Uterus (tissue), 3 donors: ENCODE measurements at regions not wholly inside any gene's neighbourhood (a gene's known extent, or its start where the extent isn't known, plus 50 kb on each side); places are given as distances from the start of the nearest gene placed in this dataset.
"Not testable (repeated sequence)": the region's sequence is repeated elsewhere in the genome, so short reads cannot be mapped to it uniquely, and the experiment has no call there.

ENCODE experiments used
- DNase-seq, 2 donors: peaks; one replicate each; pipeline ENCODE4 v3.0.0-alpha.2; 2019 to 2020
- H3K27ac ChIP-seq, 2 donors: fragments of 200-600 bp; sonication (generic); 1 replicate in 1 of 2; 2 replicates in 1 of 2; pipeline ENCODE4 v1.5.1; 2016 to 2018
- H3K27me3 ChIP-seq, 2 donors: fragments of 200-600 bp; sonication (generic); one replicate each; pipeline ENCODE4 v1.5.1; 2018 to 2019; ENCODE audit warnings: control low read depth in 1 of 2
- H3K36me3 ChIP-seq, 2 donors: fragments of 200-600 bp; sonication (generic); one replicate each; pipeline ENCODE4 v1.5.1; 2019; ENCODE audit warnings: control low read depth in 1 of 2
- H3K4me1 ChIP-seq, 2 donors: fragments of 200-600 bp; sonication (generic); one replicate each; pipeline ENCODE4 v1.5.1; 2018 to 2019; ENCODE audit warnings: control low read depth in 1 of 2
- H3K4me3 ChIP-seq, 2 donors: fragments of 200-600 bp; sonication (generic); 1 replicate in 1 of 2; 2 replicates in 1 of 2; pipeline ENCODE4 v1.5.1; 2018 to 2019; ENCODE audit warnings: mild to moderate bottlenecking in 1 of 2
- H3K9me3 ChIP-seq, 2 donors: fragments of 200-600 bp; sonication (generic); one replicate each; pipeline ENCODE4 v1.5.1; 2019; ENCODE audit warnings: control low read depth in 1 of 2
- POLR2A ChIP-seq, 2 donors: fragments of 450-650 bp; IDR thresholded peaks; one replicate each; pipeline ENCODE4 v1.6.1; 2016; ENCODE audit warnings: antibody characterized with exemption in 2 of 2, mild to moderate bottlenecking in 1 of 2, moderate library complexity in 1 of 2
- intact Hi-C: fragments of 100-400 bp; cut with DNase I; formaldehyde crosslinking; loops from one replicate; pipeline ENCODE4 v1.15.1; 2023; ENCODE audit warnings: low total_unique reads
- TF ChIP-seq, protein P1 (sequence below), 4 experiments: fragments of 200-600 bp in 2 of 4; fragments of 450-650 bp in 2 of 4; sonication (generic) in 2 of 4; IDR thresholded peaks; one replicate each; pipeline ENCODE4 v1.5.1; 2016 to 2019; ENCODE audit warnings: antibody characterized with exemption in 4 of 4, mild to moderate bottlenecking in 2 of 4, moderate library complexity in 1 of 4
- donor health status: DM: yes; HTN: yes; CAD: no.

DNA sequence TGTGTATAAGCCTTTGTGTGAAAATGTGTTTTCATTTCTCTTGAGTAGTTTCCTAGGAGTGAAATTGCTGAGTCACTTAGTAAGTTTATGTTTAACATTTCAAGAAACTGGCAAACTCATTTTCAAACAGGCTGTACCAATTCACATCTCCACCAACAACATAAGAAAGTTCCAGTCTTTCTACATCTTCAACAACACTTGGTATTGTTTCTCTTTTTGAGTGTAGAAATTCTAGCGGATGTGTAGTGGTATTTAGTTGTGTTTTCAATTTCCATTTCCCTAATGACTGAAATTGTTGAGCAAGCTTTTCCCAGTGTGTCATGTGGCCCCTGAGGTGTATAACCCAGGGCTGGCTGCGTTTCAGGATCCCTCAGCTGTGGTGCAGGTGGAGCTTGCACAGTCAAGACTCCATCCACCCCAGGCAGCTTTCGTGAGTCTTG lies 258.5 kb downstream of the PDCD6IP start:
- Histone ChIP-seq H3K36me3 (peaks cover 0 to 3% of the 10 kb centered on the region in 2 donors), H3K27me3 (no peaks in the 10 kb centered on the region), H3K9me3 (no peaks in the 10 kb centered on the region), H3K4me1 (no peaks in the 10 kb centered on the region), H3K4me3 (no peak overlapping the region), H3K27ac (no peak overlapping the region)
- no peak for TF ChIP-seq POLR2A (IDR thresholded peaks at IDR 0.05)
- TF ChIP-seq, protein P1, sequence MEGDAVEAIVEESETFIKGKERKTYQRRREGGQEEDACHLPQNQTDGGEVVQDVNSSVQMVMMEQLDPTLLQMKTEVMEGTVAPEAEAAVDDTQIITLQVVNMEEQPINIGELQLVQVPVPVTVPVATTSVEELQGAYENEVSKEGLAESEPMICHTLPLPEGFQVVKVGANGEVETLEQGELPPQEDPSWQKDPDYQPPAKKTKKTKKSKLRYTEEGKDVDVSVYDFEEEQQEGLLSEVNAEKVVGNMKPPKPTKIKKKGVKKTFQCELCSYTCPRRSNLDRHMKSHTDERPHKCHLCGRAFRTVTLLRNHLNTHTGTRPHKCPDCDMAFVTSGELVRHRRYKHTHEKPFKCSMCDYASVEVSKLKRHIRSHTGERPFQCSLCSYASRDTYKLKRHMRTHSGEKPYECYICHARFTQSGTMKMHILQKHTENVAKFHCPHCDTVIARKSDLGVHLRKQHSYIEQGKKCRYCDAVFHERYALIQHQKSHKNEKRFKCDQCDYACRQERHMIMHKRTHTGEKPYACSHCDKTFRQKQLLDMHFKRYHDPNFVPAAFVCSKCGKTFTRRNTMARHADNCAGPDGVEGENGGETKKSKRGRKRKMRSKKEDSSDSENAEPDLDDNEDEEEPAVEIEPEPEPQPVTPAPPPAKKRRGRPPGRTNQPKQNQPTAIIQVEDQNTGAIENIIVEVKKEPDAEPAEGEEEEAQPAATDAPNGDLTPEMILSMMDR (IDR thresholded peaks at IDR 0.05), result no peak
- no peak for DNase-seq
- intact Hi-C loops, result no loop called here

DNA sequence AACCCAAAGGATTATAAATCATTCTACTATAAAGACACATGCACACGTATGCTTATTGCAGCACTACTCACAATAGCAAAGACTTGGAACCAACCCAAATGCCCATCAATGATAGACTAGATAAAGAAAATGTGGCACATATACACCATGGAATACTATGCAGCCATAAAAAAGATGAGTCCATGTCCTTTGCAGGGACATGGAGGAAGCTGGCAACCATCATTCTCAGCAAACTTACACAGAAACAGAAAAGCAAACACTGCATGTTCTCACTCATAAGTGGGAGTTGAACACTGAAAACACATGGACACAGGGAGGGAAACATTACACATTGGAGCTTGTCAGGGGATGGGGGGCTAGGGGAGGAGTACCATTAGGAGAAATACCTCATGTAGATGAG lies 262.6 kb downstream of the PDCD6IP start:
- intact Hi-C loops, H3K9me3 ChIP-seq, DNase-seq, H3K27me3 ChIP-seq, H3K4me1 ChIP-seq, H3K4me3 ChIP-seq, H3K36me3 ChIP-seq, H3K27ac ChIP-seq: not testable (repeated sequence)

DNA sequence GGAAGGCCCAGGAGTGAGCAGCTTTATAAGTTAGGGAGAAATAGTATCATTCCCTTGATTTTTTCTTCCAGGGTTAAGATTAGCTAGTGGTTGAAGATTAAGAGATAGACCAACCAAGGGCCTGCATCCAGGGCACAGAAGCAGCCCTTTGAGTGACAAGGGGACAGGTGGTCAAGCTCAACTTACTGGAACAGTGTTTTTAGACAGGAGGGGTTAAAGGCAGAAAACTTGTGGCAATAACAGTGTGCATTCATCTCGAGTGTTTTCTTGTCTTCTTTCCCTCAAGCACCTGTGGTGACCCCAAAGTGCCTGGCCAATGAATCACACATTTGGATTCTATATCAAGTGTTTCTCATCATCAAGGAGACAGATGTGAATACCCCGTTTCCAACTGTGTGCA lies 267.5 kb downstream of the PDCD6IP start:
- Histone ChIP-seq H3K27me3 (no peaks in the 10 kb centered on the region), H3K4me3 (no peak overlapping the region), H3K36me3 (no peaks in the 10 kb centered on the region), H3K27ac (no peak overlapping the region), H3K4me1 (no peaks in the 10 kb centered on the region), H3K9me3 (no peaks in the 10 kb centered on the region)
- TF ChIP-seq, protein P1 (IDR thresholded peaks at IDR 0.05), result no peak
- no peak for TF ChIP-seq POLR2A (IDR thresholded peaks at IDR 0.05)
- intact Hi-C loops, result no loop called here
- DNase-seq, result no peak

DNA sequence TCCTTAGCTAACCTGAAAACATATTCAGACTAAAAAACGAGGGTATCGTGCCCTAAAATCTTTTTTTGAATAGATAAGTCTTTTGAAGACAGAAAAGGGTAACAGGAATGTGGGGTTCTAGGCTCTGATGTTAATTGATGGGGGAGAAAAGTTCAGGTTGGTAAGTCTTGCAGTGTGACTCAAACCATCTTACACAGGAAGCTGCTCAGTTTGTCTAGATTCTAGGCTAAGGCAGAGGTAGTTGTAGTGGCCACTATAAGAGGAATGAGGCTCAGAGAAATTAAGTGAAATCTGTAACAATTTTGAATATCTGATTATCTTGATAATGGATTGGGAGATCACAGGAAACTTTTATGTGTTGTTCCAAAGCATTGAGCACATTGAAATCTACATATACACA lies 267.9 kb downstream of the PDCD6IP start:
- TF ChIP-seq, protein P1 (IDR thresholded peaks at IDR 0.05), result no peak
- DNase-seq, result no peak

DNA sequence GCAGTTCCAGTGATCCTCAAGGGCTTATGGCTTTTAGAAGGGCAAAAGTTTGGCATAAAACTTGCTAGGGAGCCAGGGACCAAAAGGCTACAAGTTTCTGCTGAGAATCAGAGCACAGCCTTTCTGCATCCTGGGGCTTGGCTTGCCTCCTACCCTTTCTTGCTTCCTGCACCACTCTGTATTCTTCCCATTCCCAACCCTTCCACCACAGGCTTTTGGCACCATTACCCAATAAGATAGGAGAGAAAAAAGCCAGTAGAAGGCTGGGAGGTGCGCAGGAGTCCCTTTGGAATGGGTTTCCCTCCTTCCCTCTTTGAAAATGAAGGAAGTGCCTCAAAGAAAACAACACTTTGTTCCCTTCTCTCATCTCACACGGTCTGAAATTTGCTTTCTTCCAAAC lies 268.6 kb downstream of the PDCD6IP start:
- H3K4me3 ChIP-seq, result no peak overlapping the region
- H3K4me1 ChIP-seq, result no peaks in the 10 kb centered on the region
- TF ChIP-seq, protein P1 (IDR thresholded peaks at IDR 0.05), result no peak
- no peak for TF ChIP-seq POLR2A (IDR thresholded peaks at IDR 0.05)
- H3K27ac ChIP-seq, result no peak overlapping the region
- intact Hi-C loops, result no loop called here
- no peaks in the 10 kb centered on the region for H3K27me3 ChIP-seq
- H3K36me3 ChIP-seq, result no peaks in the 10 kb centered on the region
- H3K9me3 ChIP-seq, result no peaks in the 10 kb centered on the region
- no peak for DNase-seq

More for the DNA sequence above, 267.9 kb downstream of the PDCD6IP start:
- H3K9me3 ChIP-seq, result no peaks in the 10 kb centered on the region
- no peak overlapping the region for H3K27ac ChIP-seq
- no peaks in the 10 kb centered on the region for H3K4me1 ChIP-seq
- intact Hi-C loops, result no loop called here
- H3K4me3 ChIP-seq, result no peak overlapping the region
- H3K36me3 ChIP-seq, result no peaks in the 10 kb centered on the region
- H3K27me3 ChIP-seq, result no peaks in the 10 kb centered on the region

DNA sequence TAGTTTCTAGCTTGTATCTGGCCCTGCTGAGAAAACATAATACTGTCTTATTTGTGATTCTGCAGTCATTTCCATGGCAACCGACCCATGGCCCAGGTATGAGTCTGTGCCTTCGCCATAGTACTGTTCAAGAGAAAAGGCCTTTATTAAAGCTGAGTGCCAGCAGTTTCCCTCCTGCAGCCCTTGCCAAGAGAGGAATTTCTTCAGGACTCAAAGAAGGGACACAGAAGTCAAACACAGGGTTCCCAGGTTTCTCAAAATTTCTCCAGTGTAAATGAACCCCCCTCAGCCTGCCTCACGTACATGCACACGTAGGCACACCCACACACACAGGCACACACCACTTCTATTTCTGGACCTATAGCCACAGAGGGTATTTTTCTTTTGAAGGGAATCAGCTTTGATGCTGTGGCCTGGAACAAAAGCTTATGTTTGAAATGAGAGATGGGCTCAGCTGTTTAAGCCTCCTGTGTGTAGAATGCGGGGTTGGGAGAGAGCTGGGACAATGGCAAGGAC lies 269.2 kb downstream of the PDCD6IP start:
- Histone ChIP-seq H3K9me3 (no peaks in the 10 kb centered on the region), H3K4me1 (no peaks in the 10 kb centered on the region), H3K27me3 (no peaks in the 10 kb centered on the region), H3K4me3 (no peak overlapping the region), H3K27ac (no peak overlapping the region), H3K36me3 (no peaks in the 10 kb centered on the region)
- intact Hi-C loops, result no loop called here
- TF ChIP-seq POLR2A (IDR thresholded peaks at IDR 0.05), result no peak
- TF ChIP-seq, protein P1 (IDR thresholded peaks at IDR 0.05), result no peak
- DNase-seq, result no peak
